AG04450 (cell line): ENCODE measurements at regions not wholly inside any gene's neighbourhood (a gene's known extent, or its start where the extent isn't known, plus 50 kb on each side); places are given as distances from the start of the nearest gene placed in this dataset.
"Not testable (repeated sequence)": the region's sequence is repeated elsewhere in the genome, so short reads cannot be mapped to it uniquely, and the experiment has no call there.

Experiments
- CTCF ChIA-PET: fragments of 300-600, 350-600 bp; formaldehyde crosslinking; extraction: SDS; loops from one replicate; lab custom pipeline; 2022; ENCODE audit warnings: antibody characterized with exemption, inconsistent platforms; lab: Charles Lee
- POLR2A ChIA-PET: fragments of 350-600 bp; formaldehyde crosslinking; extraction: SDS; loops from one replicate; lab custom pipeline; 2021; ENCODE audit warnings: antibody characterized with exemption, inconsistent platforms; lab: Yijun Ruan, JAX
- DNase-seq: peaks from one replicate; pipeline ENCODE4 v3.0.0-alpha.2; 2011; ENCODE audit warnings: low read depth, low spot score
- H3K27ac ChIP-seq: one replicate; pipeline ENCODE4 v1.5.1; 2012; ENCODE audit warnings: low read depth, low read length, control low read depth
- H3K27me3 ChIP-seq: one replicate; pipeline ENCODE4 v1.6.0; 2012; ENCODE audit warnings: low read length; ENCODE audit not compliant: control insufficient read depth, insufficient read depth
- H3K4me3 ChIP-seq: 2 replicates; pipeline ENCODE4 v1.5.1; 2011; ENCODE audit warnings: mild to moderate bottlenecking, low read depth, low read length, control low read depth
- H3K9me3 ChIP-seq: 2 replicates; pipeline ENCODE4 v1.5.1; 2012; ENCODE audit warnings: low read length; ENCODE audit not compliant: control insufficient read depth, insufficient read depth
- CTCF ChIP-seq: IDR thresholded peaks from 2 replicates; pipeline ENCODE4 v1.5.1; 2011; ENCODE audit warnings: low read depth, low read length, control low read depth, inconsistent platforms

GRCh38 chr5:85375525-85375924 lies 990.8 kb upstream of the EDIL3 start:
- ChIA-PET CTCF (no interaction called here), POLR2A (no interaction called here)
- H3K27me3 ChIP-seq: no peaks in the 10 kb centered on the region
- no peak overlapping the region for H3K4me3 ChIP-seq
- no peak for TF ChIP-seq CTCF
- DNase-seq: no peak
- no peak overlapping the region for H3K27ac ChIP-seq
- H3K9me3 ChIP-seq: no peaks in the 10 kb centered on the region; the same call in 1 of the 2 replicates

- DNase-seq: no peak
- no peak overlapping the region for H3K27ac ChIP-seq
- ChIA-PET CTCF (no interaction called here), POLR2A (no interaction called here)
- H3K9me3 ChIP-seq: no peaks in the 10 kb centered on the region
- H3K4me3 ChIP-seq: no peak overlapping the region
- H3K27me3 ChIP-seq: no peaks in the 10 kb centered on the region
- no peak for TF ChIP-seq CTCF
These were observed 1004.1 kb upstream of the EDIL3 start for GRCh38 chr5:85388770-85389169.

GRCh38 chr5:85392309-85392708 lies 1007.6 kb upstream of the EDIL3 start:
- POLR2A ChIA-PET, H3K9me3 ChIP-seq, H3K4me3 ChIP-seq, CTCF ChIA-PET, H3K27ac ChIP-seq, DNase-seq, H3K27me3 ChIP-seq: not testable (repeated sequence)

- no peak for DNase-seq
- POLR2A ChIA-PET: no interaction called here
- CTCF ChIA-PET: no interaction called here
- no peak for TF ChIP-seq CTCF
- no peaks in the 10 kb centered on the region for H3K27me3 ChIP-seq
- no peak overlapping the region for H3K4me3 ChIP-seq
- H3K27ac ChIP-seq: no peak overlapping the region
- no peaks in the 10 kb centered on the region for H3K9me3 ChIP-seq
These were observed 1010.8 kb upstream of the EDIL3 start for GRCh38 chr5:85395526-85395925.

- Histone ChIP-seq H3K27me3 (no peaks in the 10 kb centered on the region), H3K4me3 (no peak overlapping the region), H3K9me3 (no peaks in the 10 kb centered on the region), H3K27ac (no peak overlapping the region)
- ChIA-PET POLR2A (no interaction called here), CTCF (no interaction called here)
- DNase-seq: no peak
- TF ChIP-seq CTCF: no peak
These were observed 1012.8 kb upstream of the EDIL3 start for GRCh38 chr5:85397451-85397850.

GRCh38 chr5:85428426-85428934 lies 1043.8 kb upstream of the EDIL3 start:
- no peak overlapping the region for H3K4me3 ChIP-seq
- POLR2A ChIA-PET: no interaction called here
- H3K27me3 ChIP-seq: no peaks in the 10 kb centered on the region
- H3K27ac ChIP-seq: no peak overlapping the region
- DNase-seq: no peak
- CTCF ChIA-PET: no interaction called here
- H3K9me3 ChIP-seq: peaks cover 6% of the 10 kb centered on the region
- TF ChIP-seq CTCF: no peak

- DNase-seq, POLR2A ChIA-PET, H3K4me3 ChIP-seq, H3K9me3 ChIP-seq, H3K27ac ChIP-seq, CTCF ChIA-PET, H3K27me3 ChIP-seq: not testable (repeated sequence)
These were observed 1047.0 kb upstream of the EDIL3 start for GRCh38 chr5:85431726-85432125.
